HL-60 (cell line): ENCODE measurements at regions not wholly inside any gene's neighbourhood (a gene's known extent, or its start where the extent isn't known, plus 50 kb on each side); places are given as distances from the start of the nearest gene placed in this dataset.

ENCODE experiments used
- DNase-seq, 2 experiments: peaks; one replicate each; pipeline ENCODE4 v3.0.0-alpha.2; 2010 to 2020; ENCODE audit warnings: low read depth in 1 of 2, low spot score in 1 of 2
- H3K27ac ChIP-seq: fragments of 250-450 bp; sonication (Bioruptor Pico); replicated peaks from 2 replicates; pipeline ENCODE4 v1.5.1; 2020; ENCODE audit warnings: mild to moderate bottlenecking, moderate library complexity
- H3K27me3 ChIP-seq: fragments of 250-450 bp; sonication (Bioruptor Pico); 2 replicates; pipeline ENCODE4 v1.5.1; 2021; ENCODE audit warnings: mild to moderate bottlenecking, moderate library complexity; ENCODE audit not compliant: insufficient read depth, poor library complexity, severe bottlenecking
- H3K4me3 ChIP-seq: replicated peaks from 2 replicates; pipeline ENCODE4 v1.5.1; 2011; ENCODE audit warnings: mild to moderate bottlenecking, control low read depth, low read length; ENCODE audit not compliant: insufficient read depth
- CTCF ChIP-seq: IDR thresholded peaks from one replicate; pipeline ENCODE4 v1.5.1; 2011; ENCODE audit warnings: low read length, control low read depth, inconsistent platforms; ENCODE audit not compliant: insufficient read depth
- GABPA ChIP-seq: IDR thresholded peaks from 2 replicates; pipeline ENCODE4 v1.6.1; 2012; ENCODE audit warnings: low read depth
- POLR2AphosphoS5 ChIP-seq: IDR thresholded peaks from 2 replicates; pipeline ENCODE4 v1.6.1; 2012; ENCODE audit warnings: low read depth
- SPI1 ChIP-seq: IDR thresholded peaks from 2 replicates; pipeline ENCODE4 v1.6.1; 2012; ENCODE audit warnings: low read depth, mild to moderate bottlenecking, borderline replicate concordance
- TF ChIP-seq, protein P1 (sequence below): IDR thresholded peaks from 2 replicates; pipeline ENCODE4 v1.6.1; 2012; ENCODE audit warnings: low read depth; ENCODE audit not compliant: insufficient replicate concordance

- no peak for TF ChIP-seq GABPA
- TF ChIP-seq POLR2AphosphoS5 = no peak
- TF ChIP-seq CTCF = no peak
- TF ChIP-seq SPI1 = no peak
- TF ChIP-seq, protein P1, sequence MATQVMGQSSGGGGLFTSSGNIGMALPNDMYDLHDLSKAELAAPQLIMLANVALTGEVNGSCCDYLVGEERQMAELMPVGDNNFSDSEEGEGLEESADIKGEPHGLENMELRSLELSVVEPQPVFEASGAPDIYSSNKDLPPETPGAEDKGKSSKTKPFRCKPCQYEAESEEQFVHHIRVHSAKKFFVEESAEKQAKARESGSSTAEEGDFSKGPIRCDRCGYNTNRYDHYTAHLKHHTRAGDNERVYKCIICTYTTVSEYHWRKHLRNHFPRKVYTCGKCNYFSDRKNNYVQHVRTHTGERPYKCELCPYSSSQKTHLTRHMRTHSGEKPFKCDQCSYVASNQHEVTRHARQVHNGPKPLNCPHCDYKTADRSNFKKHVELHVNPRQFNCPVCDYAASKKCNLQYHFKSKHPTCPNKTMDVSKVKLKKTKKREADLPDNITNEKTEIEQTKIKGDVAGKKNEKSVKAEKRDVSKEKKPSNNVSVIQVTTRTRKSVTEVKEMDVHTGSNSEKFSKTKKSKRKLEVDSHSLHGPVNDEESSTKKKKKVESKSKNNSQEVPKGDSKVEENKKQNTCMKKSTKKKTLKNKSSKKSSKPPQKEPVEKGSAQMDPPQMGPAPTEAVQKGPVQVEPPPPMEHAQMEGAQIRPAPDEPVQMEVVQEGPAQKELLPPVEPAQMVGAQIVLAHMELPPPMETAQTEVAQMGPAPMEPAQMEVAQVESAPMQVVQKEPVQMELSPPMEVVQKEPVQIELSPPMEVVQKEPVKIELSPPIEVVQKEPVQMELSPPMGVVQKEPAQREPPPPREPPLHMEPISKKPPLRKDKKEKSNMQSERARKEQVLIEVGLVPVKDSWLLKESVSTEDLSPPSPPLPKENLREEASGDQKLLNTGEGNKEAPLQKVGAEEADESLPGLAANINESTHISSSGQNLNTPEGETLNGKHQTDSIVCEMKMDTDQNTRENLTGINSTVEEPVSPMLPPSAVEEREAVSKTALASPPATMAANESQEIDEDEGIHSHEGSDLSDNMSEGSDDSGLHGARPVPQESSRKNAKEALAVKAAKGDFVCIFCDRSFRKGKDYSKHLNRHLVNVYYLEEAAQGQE = no peak
- Histone ChIP-seq H3K27me3 (no peaks in the 10 kb centered on the region), H3K4me3 (no peak overlapping the region), H3K27ac (no peak overlapping the region)
- no peak for DNase-seq
Observed at GRCh38 chr9:89664010-89664409, 59.2 kb downstream of the GADD45G start.

- H3K4me3 ChIP-seq = no peak overlapping the region
- no peak for DNase-seq
- no peaks in the 10 kb centered on the region for H3K27me3 ChIP-seq
- TF ChIP-seq SPI1 (no peak), GABPA (no peak), POLR2AphosphoS5 (no peak), CTCF (no peak)
- TF ChIP-seq, protein P1 = no peak
- H3K27ac ChIP-seq = no peak overlapping the region
Observed at GRCh38 chr9:89664896-89665329, 60.1 kb downstream of the GADD45G start.

- no peak for DNase-seq
- TF ChIP-seq, protein P1 = no peak
- no peak overlapping the region for H3K4me3 ChIP-seq
- no peak overlapping the region for H3K27ac ChIP-seq
- H3K27me3 ChIP-seq = no peaks in the 10 kb centered on the region
Observed at GRCh38 chr9:89666364-89666763, 61.6 kb downstream of the GADD45G start.

DNA sequence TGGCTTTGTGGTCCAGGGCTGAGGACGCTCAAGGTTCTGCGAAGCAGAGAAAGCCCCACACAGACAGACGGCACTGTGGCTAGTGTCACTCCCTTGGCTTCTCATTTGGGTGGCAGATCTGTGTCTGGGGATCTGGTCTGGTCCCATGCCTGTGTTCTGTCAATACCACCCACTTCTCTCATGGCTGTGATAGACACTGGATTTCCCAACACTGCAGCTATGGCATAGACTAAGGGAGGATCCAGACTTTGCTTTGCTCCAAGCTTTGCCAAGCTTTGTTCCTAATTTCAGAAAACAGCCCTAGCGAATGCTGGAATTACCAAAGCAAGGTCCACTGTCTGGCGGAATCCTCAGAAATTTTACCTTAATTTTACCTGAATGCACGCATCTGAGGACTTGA, 62.1 kb downstream of the GADD45G start:
- TF ChIP-seq POLR2AphosphoS5 (no peak), CTCF (no peak), GABPA (no peak), SPI1 (no peak)
- TF ChIP-seq, protein P1 = no peak
- H3K4me3 ChIP-seq = no peak overlapping the region
- no peaks in the 10 kb centered on the region for H3K27me3 ChIP-seq
- no peak overlapping the region for H3K27ac ChIP-seq
- no peak for DNase-seq
